ENCODE measurements at regions not wholly inside any gene's neighbourhood (a gene's known extent, or its start where the extent isn't known, plus 50 kb on each side); places are given as distances from the start of the nearest gene placed in this dataset.

- Histone ChIP-seq H3K27ac (ENCODE audit: low read depth) (no peak overlapping the region), H3K36me3 (ENCODE audit: insufficient read depth) (no peaks in the 10 kb centered on the region), H3K4me3 (ENCODE audit: low read depth, low read length) (no peak overlapping the region), H3K4me1 (ENCODE audit: insufficient read depth) (no peaks in the 10 kb centered on the region)
- peak; percentile 3 for DNase-seq (ENCODE audit: extremely low spot score)
- WGBS: 24% methylated on average over 1 of the region's 1 CpG
Observed at GRCh38 chr3:182567700-182568099, 225.6 kb upstream of the ATP11B start.

- Histone ChIP-seq H3K4me3 (ENCODE audit: low read depth, low read length) (no peak overlapping the region), H3K4me1 (ENCODE audit: insufficient read depth) (no peaks in the 10 kb centered on the region), H3K27ac (ENCODE audit: low read depth) (no peak overlapping the region), H3K36me3 (ENCODE audit: insufficient read depth) (no peaks in the 10 kb centered on the region)
- WGBS: 66% methylated on average over 3 of the region's 3 CpGs
- no peak for DNase-seq (ENCODE audit: extremely low spot score)
Observed at GRCh38 chr3:182568261-182568660, 225.0 kb upstream of the ATP11B start.

DNA sequence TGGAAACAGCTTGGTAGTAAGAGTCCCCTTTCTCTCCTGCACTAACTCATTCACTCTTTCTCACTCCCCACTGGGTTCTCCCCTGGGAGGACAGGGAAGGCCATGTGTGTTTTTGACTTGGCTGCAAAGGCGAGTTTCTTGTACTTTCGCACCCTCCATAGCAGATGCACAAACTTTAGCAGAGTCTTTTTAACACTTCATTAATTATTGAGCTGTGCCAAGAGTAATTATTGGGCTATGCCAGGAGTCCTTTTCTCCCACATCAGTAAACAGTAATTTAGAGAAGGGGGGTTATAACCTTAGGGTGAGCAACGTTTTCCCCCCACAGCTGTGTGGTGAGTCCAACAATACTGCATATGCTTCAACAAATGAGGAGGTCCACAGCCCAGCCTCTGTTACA, 224.4 kb upstream of the ATP11B start:
- no peak overlapping the region for H3K27ac ChIP-seq (ENCODE audit: low read depth)
- H3K4me3 ChIP-seq (ENCODE audit: low read depth, low read length): no peak overlapping the region
- DNase-seq (ENCODE audit: extremely low spot score): no peak
- WGBS: 68% methylated on average over 3 of the region's 3 CpGs
- no peaks in the 10 kb centered on the region for H3K36me3 ChIP-seq (ENCODE audit: insufficient read depth)
- H3K4me1 ChIP-seq (ENCODE audit: insufficient read depth): no peaks in the 10 kb centered on the region

DNA sequence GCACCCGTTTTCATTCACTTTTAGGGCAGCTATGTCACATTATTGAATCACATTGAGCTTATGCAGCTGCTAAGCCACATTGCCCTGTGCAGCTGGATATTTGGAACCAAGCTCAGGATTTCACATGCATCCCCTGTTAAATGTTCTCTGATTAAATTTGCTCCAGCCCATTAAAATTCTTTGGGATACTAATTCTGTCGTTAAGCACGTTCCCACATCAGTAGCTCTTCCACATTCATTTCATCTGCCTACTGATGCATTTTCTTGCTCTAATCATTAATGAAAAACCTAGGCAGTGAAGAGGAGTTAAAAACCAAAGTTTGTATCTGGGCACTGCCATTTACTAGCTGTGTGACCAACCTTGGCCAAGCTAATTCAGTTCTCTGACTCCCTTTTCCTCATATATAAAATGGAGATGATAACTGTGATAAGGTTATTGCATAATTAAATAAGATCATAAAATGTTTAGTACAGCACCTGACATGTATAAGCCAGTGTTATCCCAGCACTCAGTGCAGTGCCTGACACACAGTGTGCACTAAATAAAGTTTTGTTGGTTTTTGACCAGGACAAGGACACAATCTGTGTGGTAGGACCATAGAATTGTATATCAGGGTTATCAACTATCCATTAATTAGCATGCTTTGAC, 222.2 kb upstream of the ATP11B start:
- Histone ChIP-seq H3K4me3 (ENCODE audit: low read depth, low read length) (no peak overlapping the region), H3K27ac (ENCODE audit: low read depth) (no peak overlapping the region), H3K4me1 (ENCODE audit: insufficient read depth) (no peaks in the 10 kb centered on the region), H3K36me3 (ENCODE audit: insufficient read depth) (no peaks in the 10 kb centered on the region)
- WGBS: 55% methylated on average over 3 of the region's 3 CpGs
- DNase-seq (ENCODE audit: extremely low spot score): no peak

GRCh38 chr3:182575941-182576340, 217.4 kb upstream of the ATP11B start:
- Histone ChIP-seq H3K4me1 (ENCODE audit: insufficient read depth) (no peaks in the 10 kb centered on the region), H3K36me3 (ENCODE audit: insufficient read depth) (no peaks in the 10 kb centered on the region), H3K27ac (ENCODE audit: low read depth) (no peak overlapping the region), H3K4me3 (ENCODE audit: low read depth, low read length) (no peak overlapping the region)
- 69% methylated on average over 2 of the region's 2 CpGs for WGBS
- DNase-seq (ENCODE audit: extremely low spot score): no peak

DNA sequence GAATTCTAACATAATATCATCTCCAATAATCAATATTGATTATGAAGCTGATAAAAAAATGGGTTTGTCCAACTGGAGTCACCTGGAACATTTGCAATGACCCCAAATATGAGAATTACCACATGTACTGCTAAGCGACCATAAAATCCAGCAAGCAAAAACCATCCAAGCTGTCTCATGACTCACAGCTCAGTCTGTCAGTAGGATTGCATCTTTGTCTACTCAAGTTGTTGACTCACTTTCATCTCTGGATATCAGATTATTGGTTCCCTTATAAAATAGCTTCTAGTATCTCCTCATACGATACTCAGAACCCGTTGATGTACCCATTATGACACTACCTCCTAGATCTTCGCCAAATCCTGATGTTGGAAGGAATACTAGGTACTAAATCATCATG, 209.8 kb upstream of the ATP11B start:
- H3K36me3 ChIP-seq (ENCODE audit: insufficient read depth): no peaks in the 10 kb centered on the region
- H3K4me1 ChIP-seq (ENCODE audit: insufficient read depth): no peaks in the 10 kb centered on the region
- WGBS: 80% methylated on average over 4 of the region's 4 CpGs
- H3K27ac ChIP-seq (ENCODE audit: low read depth): no peak overlapping the region
- H3K4me3 ChIP-seq (ENCODE audit: low read depth, low read length): no peak overlapping the region
- DNase-seq (ENCODE audit: extremely low spot score): no peak

DNA sequence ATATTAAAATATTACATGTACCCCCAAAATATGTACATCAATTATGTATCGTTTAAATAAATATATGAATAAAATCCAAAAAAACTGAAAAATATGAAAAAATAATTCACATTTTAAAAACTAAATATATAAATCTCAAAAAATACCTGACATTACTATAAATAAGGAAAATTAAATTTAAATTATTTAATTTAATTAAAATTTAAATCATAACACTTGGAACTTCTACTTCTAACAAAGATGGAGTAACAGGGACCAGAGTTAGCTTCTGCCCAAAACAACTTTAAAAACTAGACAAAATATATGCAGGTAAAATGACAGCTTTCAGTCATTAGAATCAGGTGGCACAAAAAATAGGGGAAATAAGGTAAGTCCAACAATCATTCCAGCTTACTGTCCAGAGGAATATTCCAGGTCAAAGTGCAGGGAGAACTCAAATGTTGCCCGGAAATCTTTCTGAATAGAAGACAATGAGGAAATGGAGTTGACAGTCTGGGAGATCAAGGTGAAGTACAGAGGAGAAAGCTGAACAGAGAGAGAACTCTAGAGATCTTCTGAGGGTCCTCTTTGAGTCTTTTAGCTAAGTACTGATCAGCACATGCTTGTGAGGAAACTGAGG, 207.7 kb upstream of the ATP11B start:
- WGBS: 83% methylated on average over 2 of the region's 2 CpGs
- H3K27ac ChIP-seq (ENCODE audit: low read depth): no peak overlapping the region
- no peaks in the 10 kb centered on the region for H3K36me3 ChIP-seq (ENCODE audit: insufficient read depth)
- no peaks in the 10 kb centered on the region for H3K4me1 ChIP-seq (ENCODE audit: insufficient read depth)
- no peak overlapping the region for H3K4me3 ChIP-seq (ENCODE audit: low read depth, low read length)
- DNase-seq (ENCODE audit: extremely low spot score): no peak

GRCh38 chr3:182592747-182593146, 200.6 kb upstream of the ATP11B start:
- 57% methylated on average over 3 of the region's 3 CpGs for WGBS
- Histone ChIP-seq H3K27ac (ENCODE audit: low read depth) (no peak overlapping the region), H3K4me1 (ENCODE audit: insufficient read depth) (no peaks in the 10 kb centered on the region), H3K4me3 (ENCODE audit: low read depth, low read length) (no peak overlapping the region), H3K36me3 (ENCODE audit: insufficient read depth) (no peaks in the 10 kb centered on the region)
- DNase-seq (ENCODE audit: extremely low spot score): no peak

DNA sequence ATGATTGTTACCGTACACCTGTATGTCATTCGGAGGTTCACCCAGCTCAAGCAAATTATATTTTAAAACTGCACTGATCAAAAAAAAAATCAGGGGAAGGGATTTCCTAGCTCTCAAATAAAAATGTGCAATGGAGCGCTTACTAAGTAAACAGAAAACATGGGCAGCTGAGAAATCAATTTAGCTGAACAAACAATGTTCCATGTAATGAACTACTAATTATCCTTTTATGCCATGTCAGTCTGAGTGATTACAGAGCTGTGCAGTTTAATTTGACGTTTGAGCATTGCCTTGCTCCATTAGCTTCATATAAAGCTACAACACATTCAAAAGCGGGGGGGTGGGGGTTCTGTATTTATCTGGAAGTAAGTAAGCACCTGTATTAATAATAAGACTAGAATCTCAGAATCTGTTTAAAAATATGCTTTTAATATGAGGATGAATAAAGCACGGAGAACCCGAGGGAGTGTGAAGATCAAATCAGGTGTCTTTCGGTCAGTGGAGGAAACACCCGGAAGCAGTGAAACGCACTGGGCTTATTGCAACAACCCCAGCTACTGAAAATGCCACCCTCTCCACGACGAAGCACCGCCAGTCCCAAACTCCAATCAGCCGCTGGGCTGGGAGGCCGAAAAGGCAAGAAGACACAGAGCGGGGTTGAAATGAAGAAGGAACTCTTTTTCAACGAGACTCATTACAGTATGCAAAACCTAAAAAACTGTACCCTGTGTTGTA, 196.5 kb upstream of the ATP11B start:
- Histone ChIP-seq H3K36me3 (ENCODE audit: insufficient read depth) (no peaks in the 10 kb centered on the region), H3K4me3 (ENCODE audit: low read depth, low read length) (no peak overlapping the region), H3K4me1 (ENCODE audit: insufficient read depth) (no peaks in the 10 kb centered on the region), H3K27ac (ENCODE audit: low read depth) (no peak overlapping the region)
- 81% methylated on average over 17 of the region's 17 CpGs for WGBS
- DNase-seq (ENCODE audit: extremely low spot score): no peak

GRCh38 chr3:182597621-182598041, 195.7 kb upstream of the ATP11B start:
- 69% methylated on average over 3 of the region's 3 CpGs for WGBS
- Histone ChIP-seq H3K36me3 (ENCODE audit: insufficient read depth) (no peaks in the 10 kb centered on the region), H3K4me3 (ENCODE audit: low read depth, low read length) (no peak overlapping the region), H3K27ac (ENCODE audit: low read depth) (no peak overlapping the region), H3K4me1 (ENCODE audit: insufficient read depth) (no peaks in the 10 kb centered on the region)
- DNase-seq (ENCODE audit: extremely low spot score): peak; percentile 72

GRCh38 chr3:182601597-182601996, 191.7 kb upstream of the ATP11B start:
- DNase-seq (ENCODE audit: extremely low spot score): no peak
- no peaks in the 10 kb centered on the region for H3K36me3 ChIP-seq (ENCODE audit: insufficient read depth)
- H3K4me1 ChIP-seq (ENCODE audit: insufficient read depth): no peaks in the 10 kb centered on the region
- 61% methylated on average over 2 of the region's 2 CpGs for WGBS
- no peak overlapping the region for H3K27ac ChIP-seq (ENCODE audit: low read depth)
- H3K4me3 ChIP-seq (ENCODE audit: low read depth, low read length): no peak overlapping the region

DNA sequence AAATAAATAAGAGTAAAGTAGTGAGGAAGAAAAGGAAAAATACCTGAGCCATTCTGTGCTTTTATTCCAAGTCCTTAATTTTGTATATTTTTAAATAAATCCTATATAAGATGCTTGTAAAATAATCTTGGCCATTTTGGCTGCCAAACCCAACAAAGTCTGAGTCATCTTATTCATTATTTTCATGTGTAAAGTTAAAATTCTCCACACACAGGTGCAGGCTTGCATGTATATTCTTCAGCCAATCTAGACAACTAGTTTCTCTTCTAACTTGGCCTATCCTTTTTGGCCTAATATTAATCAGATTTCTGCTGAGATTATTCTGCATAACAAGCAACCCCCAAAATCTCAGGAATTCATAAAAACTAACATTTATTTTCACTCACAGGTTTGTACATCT, 189.8 kb upstream of the ATP11B start:
- H3K4me1 ChIP-seq (ENCODE audit: insufficient read depth): no peaks in the 10 kb centered on the region
- H3K36me3 ChIP-seq (ENCODE audit: insufficient read depth): no peaks in the 10 kb centered on the region
- no peak for DNase-seq (ENCODE audit: extremely low spot score)
- no peak overlapping the region for H3K27ac ChIP-seq (ENCODE audit: low read depth)
- no peak overlapping the region for H3K4me3 ChIP-seq (ENCODE audit: low read depth, low read length)

- H3K36me3 ChIP-seq (ENCODE audit: insufficient read depth): no peaks in the 10 kb centered on the region
- H3K4me1 ChIP-seq (ENCODE audit: insufficient read depth): no peaks in the 10 kb centered on the region
- WGBS: 68% methylated on average over 5 of the region's 5 CpGs
- DNase-seq (ENCODE audit: extremely low spot score): no peak
- H3K4me3 ChIP-seq (ENCODE audit: low read depth, low read length): no peak overlapping the region
- H3K27ac ChIP-seq (ENCODE audit: low read depth): no peak overlapping the region
Observed at GRCh38 chr3:182605882-182606611, 187.3 kb upstream of the ATP11B start.
